Activated CD4-positive, alpha-beta memory T cell treated with anti-CD3 and anti-CD28 coated beads for 36 hours (primary cell): ENCODE measurements at regions not wholly inside any gene's neighbourhood (a gene's known extent, or its start where the extent isn't known, plus 50 kb on each side); places are given as distances from the start of the nearest gene placed in this dataset.
A peak's percentile ranks its signal among the peaks of the same experiment; 100 is the strongest.

ENCODE experiments used
- CTCF ChIA-PET: fragments of 350-600 bp; sonication (Branson Sonifier 250); formaldehyde crosslinking; loops from one replicate; lab custom pipeline; 2021; ENCODE audit warnings: antibody characterized with exemption, inconsistent platforms; lab: Charles Lee
- POLR2A ChIA-PET: fragments of 350-600 bp; sonication (Branson Sonifier 250); formaldehyde crosslinking; loops from one replicate; lab custom pipeline; 2021; ENCODE audit warnings: antibody characterized with exemption; lab: Charles Lee
- DNase-seq: peaks from one replicate; pipeline ENCODE4 v3.0.0-alpha.2; 2020
- H3K27ac Mint-ChIP-seq: one replicate; pipeline ENCODE4 v1.8.0; 2021; ENCODE audit warnings: mixed read lengths
- H3K27me3 Mint-ChIP-seq: one replicate; pipeline ENCODE4 v1.8.0; 2021; ENCODE audit warnings: mixed read lengths
- H3K36me3 Mint-ChIP-seq: one replicate; pipeline ENCODE4 v1.8.0; 2021; ENCODE audit warnings: mixed read lengths
- H3K4me1 Mint-ChIP-seq: one replicate; pipeline ENCODE4 v1.8.0; 2021; ENCODE audit warnings: low read depth, mixed read lengths
- H3K4me3 Mint-ChIP-seq: one replicate; pipeline ENCODE4 v1.8.0; 2021; ENCODE audit warnings: mild to moderate bottlenecking, mixed read lengths
- H3K9me3 Mint-ChIP-seq: one replicate; pipeline ENCODE4 v1.8.0; 2021; ENCODE audit warnings: mixed read lengths
- intact Hi-C: fragments of 100-400 bp; cut with micrococcal nuclease; formaldehyde crosslinking; loops from one replicate; pipeline ENCODE4 v1.15.1; 2023

GRCh38 chr16:85365120-85365519 lies 248.0 kb upstream of the GSE1 start:
- intact Hi-C loops, result no loop called here
- Mint-ChIP-seq H3K9me3 (no peaks in the 10 kb centered on the region), H3K27me3 (no peaks in the 10 kb centered on the region), H3K4me1 (no peaks in the 10 kb centered on the region), H3K27ac (no peak overlapping the region), H3K4me3 (no peak overlapping the region), H3K36me3 (no peaks in the 10 kb centered on the region)
- no peak for DNase-seq
- CTCF ChIA-PET, result interaction anchor here (0.5 kb wide), 1 partner anchor 198 kb away, joined by 3 read pairs; no protein-coding TSS in a partner anchor
- POLR2A ChIA-PET, result no interaction called here

- no peaks in the 10 kb centered on the region for H3K36me3 Mint-ChIP-seq
Observed at GRCh38 chr16:85366031-85366763, 246.9 kb upstream of the GSE1 start.

GRCh38 chr16:85367485-85367884 lies 245.6 kb upstream of the GSE1 start:
- no peaks in the 10 kb centered on the region for H3K36me3 Mint-ChIP-seq

More at GRCh38 chr16:85366031-85366763, 246.9 kb upstream of the GSE1 start:
- POLR2A ChIA-PET, result no interaction called here
- DNase-seq, result no peak
- Mint-ChIP-seq H3K4me1 (no peaks in the 10 kb centered on the region), H3K9me3 (no peaks in the 10 kb centered on the region), H3K4me3 (no peak overlapping the region), H3K27me3 (peaks cover 1% of the 10 kb centered on the region), H3K27ac (no peak overlapping the region)
- CTCF ChIA-PET, result interaction anchor here (1.2 kb wide), 1 partner anchor 250 kb away, joined by 4 read pairs; no protein-coding TSS in a partner anchor
- intact Hi-C loops, result no loop called here

GRCh38 chr16:85369060-85369459 lies 244.1 kb upstream of the GSE1 start:
- ChIA-PET POLR2A (no interaction called here), CTCF (no interaction called here)
- no peak for DNase-seq
- intact Hi-C loops, result no loop called here
- Mint-ChIP-seq H3K27me3 (peaks cover 1% of the 10 kb centered on the region), H3K4me3 (no peak overlapping the region), H3K4me1 (no peaks in the 10 kb centered on the region), H3K9me3 (no peaks in the 10 kb centered on the region), H3K36me3 (no peaks in the 10 kb centered on the region), H3K27ac (no peak overlapping the region)

More at GRCh38 chr16:85367485-85367884, 245.6 kb upstream of the GSE1 start:
- intact Hi-C loops, result no loop called here
- no peaks in the 10 kb centered on the region for H3K9me3 Mint-ChIP-seq
- peaks cover 1% of the 10 kb centered on the region for H3K27me3 Mint-ChIP-seq
- no peak overlapping the region for H3K27ac Mint-ChIP-seq
- ChIA-PET POLR2A (no interaction called here), CTCF (no interaction called here)
- DNase-seq, result no peak
- H3K4me1 Mint-ChIP-seq, result no peaks in the 10 kb centered on the region
- H3K4me3 Mint-ChIP-seq, result no peak overlapping the region

GRCh38 chr16:85369741-85370528 lies 243.2 kb upstream of the GSE1 start:
- CTCF ChIA-PET, result interaction anchor here (0.6 to 1.0 kb wide), 2 partner anchors 8 to 246 kb away, joined by 3 to 4 read pairs; no protein-coding TSS in a partner anchor
- H3K4me1 Mint-ChIP-seq, result no peaks in the 10 kb centered on the region
- H3K36me3 Mint-ChIP-seq, result no peaks in the 10 kb centered on the region
- intact Hi-C loops, result no loop called here
- H3K4me3 Mint-ChIP-seq, result no peak overlapping the region
- H3K27me3 Mint-ChIP-seq, result peaks cover 1% of the 10 kb centered on the region
- H3K27ac Mint-ChIP-seq, result no peak overlapping the region
- H3K9me3 Mint-ChIP-seq, result no peaks in the 10 kb centered on the region
- peak; percentile 58 for DNase-seq
- POLR2A ChIA-PET, result no interaction called here

GRCh38 chr16:85370543-85370880 lies 242.6 kb upstream of the GSE1 start:
- ChIA-PET CTCF (interaction anchor here (1.1 kb wide), 1 partner anchor 11 kb away, joined by 3 read pairs; no protein-coding TSS in a partner anchor), POLR2A (no interaction called here)
- no peaks in the 10 kb centered on the region for H3K36me3 Mint-ChIP-seq
- H3K9me3 Mint-ChIP-seq, result no peaks in the 10 kb centered on the region
- intact Hi-C loops, result no loop called here
- H3K27ac Mint-ChIP-seq, result no peak overlapping the region
- H3K4me3 Mint-ChIP-seq, result no peak overlapping the region
- no peaks in the 10 kb centered on the region for H3K4me1 Mint-ChIP-seq
- peaks cover 1% of the 10 kb centered on the region for H3K27me3 Mint-ChIP-seq
- DNase-seq, result no peak

- Mint-ChIP-seq H3K9me3 (no peaks in the 10 kb centered on the region), H3K4me3 (no peak overlapping the region), H3K4me1 (no peaks in the 10 kb centered on the region), H3K27me3 (peaks cover 1% of the 10 kb centered on the region), H3K36me3 (no peaks in the 10 kb centered on the region), H3K27ac (no peak overlapping the region)
- DNase-seq, result no peak
- intact Hi-C loops, result no loop called here
- ChIA-PET CTCF (interaction anchor here (1.1 to 2.1 kb wide), 2 partner anchors 10 to 49 kb away, joined by 3 to 5 read pairs; no protein-coding TSS in a partner anchor), POLR2A (no interaction called here)
Observed at GRCh38 chr16:85370881-85371651, 242.1 kb upstream of the GSE1 start.

- Mint-ChIP-seq H3K4me1 (no peaks in the 10 kb centered on the region), H3K36me3 (no peaks in the 10 kb centered on the region), H3K27me3 (peaks cover 1% of the 10 kb centered on the region), H3K4me3 (no peak overlapping the region), H3K9me3 (no peaks in the 10 kb centered on the region), H3K27ac (no peak overlapping the region)
- no peak for DNase-seq
- ChIA-PET CTCF (interaction anchor here (1.0 to 2.1 kb wide), 2 partner anchors 18 to 48 kb away, joined by 4 to 5 read pairs; no protein-coding TSS in a partner anchor), POLR2A (no interaction called here)
- intact Hi-C loops, result no loop called here
Observed at GRCh38 chr16:85371948-85372347, 241.2 kb upstream of the GSE1 start.

GRCh38 chr16:85372627-85373372 lies 240.3 kb upstream of the GSE1 start:
- no peaks in the 10 kb centered on the region for H3K4me1 Mint-ChIP-seq
- ChIA-PET POLR2A (no interaction called here), CTCF (interaction anchor here (1.0 to 2.1 kb wide), 2 partner anchors 17 to 47 kb away, joined by 4 to 5 read pairs; no protein-coding TSS in a partner anchor)
- H3K27me3 Mint-ChIP-seq, result peaks cover 1% of the 10 kb centered on the region
- H3K4me3 Mint-ChIP-seq, result no peak overlapping the region
- intact Hi-C loops, result no loop called here
- H3K36me3 Mint-ChIP-seq, result no peaks in the 10 kb centered on the region
- DNase-seq, result peak; percentile 67
- H3K9me3 Mint-ChIP-seq, result no peaks in the 10 kb centered on the region
- no peak overlapping the region for H3K27ac Mint-ChIP-seq

- no peaks in the 10 kb centered on the region for H3K9me3 Mint-ChIP-seq
- H3K27me3 Mint-ChIP-seq, result peaks cover 5% of the 10 kb centered on the region
- no peaks in the 10 kb centered on the region for H3K4me1 Mint-ChIP-seq
- no peaks in the 10 kb centered on the region for H3K36me3 Mint-ChIP-seq
- no peak overlapping the region for H3K27ac Mint-ChIP-seq
- no peak overlapping the region for H3K4me3 Mint-ChIP-seq
- ChIA-PET CTCF (no interaction called here), POLR2A (no interaction called here)
- DNase-seq, result no peak
- intact Hi-C loops, result no loop called here
Observed at GRCh38 chr16:85373741-85374570, 239.2 kb upstream of the GSE1 start.

GRCh38 chr16:85374571-85374872 lies 238.6 kb upstream of the GSE1 start:
- DNase-seq, result no peak
- ChIA-PET POLR2A (no interaction called here), CTCF (no interaction called here)
- Mint-ChIP-seq H3K27me3 (peaks cover 5% of the 10 kb centered on the region), H3K36me3 (no peaks in the 10 kb centered on the region), H3K4me1 (no peaks in the 10 kb centered on the region), H3K4me3 (no peak overlapping the region), H3K27ac (no peak overlapping the region), H3K9me3 (no peaks in the 10 kb centered on the region)
- intact Hi-C loops, result no loop called here
